ENCODE measurements at regions not wholly inside any gene's neighbourhood (a gene's known extent, or its start where the extent isn't known, plus 50 kb on each side); places are given as distances from the start of the nearest gene placed in this dataset.

DNA sequence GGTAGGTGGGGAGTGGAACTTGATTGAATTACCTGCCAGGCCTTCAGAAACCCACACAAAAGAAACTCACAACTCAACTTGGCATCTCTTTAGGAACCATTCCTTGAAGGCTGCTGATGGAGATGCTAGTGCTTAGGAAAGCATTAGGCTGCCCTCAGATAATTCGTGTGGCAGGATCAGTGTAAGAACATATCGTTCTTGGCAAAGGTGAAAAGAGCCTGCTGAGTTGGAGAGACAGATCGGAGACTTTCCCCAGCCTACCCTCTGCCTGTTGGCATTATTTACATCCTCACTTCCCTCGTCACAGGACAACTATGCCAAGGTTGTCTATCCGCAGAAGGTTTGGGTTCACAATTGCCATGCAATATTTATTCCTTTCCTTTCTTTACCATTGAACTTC is 120.0 kb upstream of the HS3ST3A1 start:
- no peaks in the 10 kb centered on the region for H3K9me3 ChIP-seq (ENCODE audit: control insufficient read depth in 2 of 3, low read length in 3 of 3)
- Mint-ChIP-seq H3K27ac (no peak overlapping the region), H3K36me3 (no peaks in the 10 kb centered on the region), H3K4me1 (no peaks in the 10 kb centered on the region), H3K4me3 (no peak overlapping the region), H3K27me3 (peaks cover 0 to 7% (median 2%) of the 10 kb centered on the region in 5 donors), H3K9me3 (no peaks in the 10 kb centered on the region)
- no peak overlapping the region for H3K4me3 ChIP-seq (ENCODE audit: low read length)
- no peaks in the 10 kb centered on the region for H3K4me1 ChIP-seq (ENCODE audit: control insufficient read depth in 2 of 2, insufficient read depth in 2 of 2, low read length in 2 of 2)
- POLR2A ChIA-PET, result no interaction called here
- DNase-seq (no peak), ATAC-seq (no peak)
- no peaks in the 10 kb centered on the region for H3K27me3 ChIP-seq (ENCODE audit: control insufficient read depth in 2 of 2, insufficient read depth in 2 of 2, low read length in 2 of 2)
- no peaks in the 10 kb centered on the region for H3K36me3 ChIP-seq (ENCODE audit: control insufficient read depth in 2 of 3, insufficient read depth in 3 of 3, low read length in 3 of 3)
- CTCF ChIA-PET, result no interaction called here
- no peak overlapping the region for H3K27ac ChIP-seq (ENCODE audit: low read depth, low read length)
- intact Hi-C loops (cut with micrococcal nuclease), result no loop called here

DNA sequence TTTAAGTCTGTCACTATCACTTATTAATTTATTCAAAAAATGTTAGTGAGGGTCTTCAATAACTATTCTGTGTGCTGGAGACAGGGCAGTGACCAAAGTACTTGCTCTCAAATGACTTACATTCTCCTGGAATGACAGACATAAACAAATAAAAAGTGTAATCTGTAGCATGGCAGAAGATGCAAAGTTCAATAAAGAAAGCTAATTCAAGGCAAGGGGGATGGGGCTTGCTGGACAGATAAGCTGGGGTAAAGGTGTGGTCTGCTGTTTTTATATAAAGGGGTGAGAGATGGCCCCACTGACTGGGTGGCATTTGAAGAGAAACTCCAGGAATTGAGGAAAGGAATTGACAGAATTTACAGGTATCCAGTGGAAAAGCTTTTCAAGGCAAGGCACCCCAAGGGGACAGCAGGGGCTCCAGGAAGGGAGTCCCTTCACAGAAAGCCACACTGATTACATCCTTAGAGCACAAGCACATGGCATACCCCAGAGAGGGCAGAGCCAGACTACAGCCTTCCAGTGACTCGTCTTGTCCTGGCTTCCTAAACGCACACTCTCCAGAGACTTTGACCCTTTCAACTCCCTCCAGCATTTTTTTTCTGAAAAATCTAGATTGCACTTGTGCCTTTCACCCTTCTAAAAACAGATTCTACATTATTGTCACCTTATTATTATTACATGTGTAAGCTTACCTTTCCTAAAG is 123.7 kb upstream of the HS3ST3A1 start:
- Mint-ChIP-seq H3K27me3 (peaks cover 0 to 7% (median 2%) of the 10 kb centered on the region in 5 donors), H3K4me1 (no peaks in the 10 kb centered on the region), H3K4me3 (no peak overlapping the region), H3K9me3 (peaks cover 0 to 2% (median 0%) of the 10 kb centered on the region in 11 donors), H3K27ac (no peak overlapping the region), H3K36me3 (no peaks in the 10 kb centered on the region)
- CTCF ChIA-PET, result no interaction called here
- ATAC-seq (no peak), DNase-seq (no peak)
- POLR2A ChIA-PET, result no interaction called here
- Histone ChIP-seq H3K4me1 (ENCODE audit: control insufficient read depth in 2 of 2, insufficient read depth in 2 of 2, low read length in 2 of 2) (no peaks in the 10 kb centered on the region), H3K4me3 (ENCODE audit: low read length) (no peak overlapping the region), H3K27ac (ENCODE audit: low read depth, low read length) (no peak overlapping the region), H3K36me3 (ENCODE audit: control insufficient read depth in 2 of 3, insufficient read depth in 3 of 3, low read length in 3 of 3) (no peaks in the 10 kb centered on the region), H3K9me3 (ENCODE audit: control insufficient read depth in 2 of 3, low read length in 3 of 3) (no peaks in the 10 kb centered on the region), H3K27me3 (ENCODE audit: control insufficient read depth in 2 of 2, insufficient read depth in 2 of 2, low read length in 2 of 2) (no peaks in the 10 kb centered on the region)
- intact Hi-C loops (cut with micrococcal nuclease), result no loop called here

DNA sequence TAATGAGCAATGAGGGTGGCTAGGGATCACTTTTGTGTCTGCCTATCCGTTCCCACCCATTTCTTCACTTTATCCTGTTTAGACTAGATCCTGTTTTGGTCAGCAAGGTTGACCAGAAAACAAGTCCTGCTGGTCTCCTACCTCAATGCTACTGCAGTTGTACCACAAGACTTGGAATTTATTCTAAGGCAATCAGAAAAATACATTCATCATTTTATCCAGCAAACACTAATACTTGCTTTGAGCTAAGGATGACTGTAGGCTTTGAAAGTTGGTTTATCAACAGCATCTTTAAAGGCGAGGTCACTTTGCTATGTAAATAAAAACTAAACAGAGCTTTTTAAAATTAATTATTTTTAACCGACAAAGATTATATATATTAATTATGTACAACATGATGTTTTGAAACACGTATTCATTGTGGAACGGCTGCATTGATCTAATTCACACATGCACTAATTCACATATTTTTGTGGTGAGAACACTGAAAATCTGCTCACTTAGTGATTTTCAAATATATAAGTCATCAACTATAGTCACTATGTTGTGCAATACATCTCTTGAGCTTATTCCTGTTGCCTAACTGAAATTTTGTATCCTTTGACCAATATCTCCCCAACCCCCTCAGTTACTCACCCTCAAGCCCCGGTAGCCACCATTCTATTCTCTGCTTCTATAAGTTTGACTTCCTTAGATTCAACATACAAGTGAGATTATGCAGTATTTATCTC is 125.9 kb upstream of the HS3ST3A1 start:
- DNase-seq (no peak), ATAC-seq (no peak)
- Mint-ChIP-seq H3K9me3 (peaks cover 0 to 13% (median 2%) of the 10 kb centered on the region in 11 donors), H3K27me3 (peaks cover 0 to 3% (median 0%) of the 10 kb centered on the region in 5 donors), H3K36me3 (peaks cover 0 to under 1% (median 0%) of the 10 kb centered on the region in 5 donors), H3K4me3 (no peak overlapping the region), H3K27ac (no peak overlapping the region), H3K4me1 (no peaks in the 10 kb centered on the region)
- H3K4me3 ChIP-seq (ENCODE audit: low read length), result no peak overlapping the region
- ChIA-PET CTCF (interaction anchor here (0.6 kb wide), 1 partner anchor 391 kb away, joined by 3 read pairs; no protein-coding TSS in a partner anchor), POLR2A (no interaction called here)
- H3K27me3 ChIP-seq (ENCODE audit: control insufficient read depth in 2 of 2, insufficient read depth in 2 of 2, low read length in 2 of 2), result no peaks in the 10 kb centered on the region
- no peaks in the 10 kb centered on the region for H3K36me3 ChIP-seq (ENCODE audit: control insufficient read depth in 2 of 3, insufficient read depth in 3 of 3, low read length in 3 of 3)
- no peaks in the 10 kb centered on the region for H3K9me3 ChIP-seq (ENCODE audit: control insufficient read depth in 2 of 3, low read length in 3 of 3)
- no peaks in the 10 kb centered on the region for H3K4me1 ChIP-seq (ENCODE audit: control insufficient read depth in 2 of 2, insufficient read depth in 2 of 2, low read length in 2 of 2)
- intact Hi-C loops (cut with micrococcal nuclease), result no loop called here
- no peak overlapping the region for H3K27ac ChIP-seq (ENCODE audit: low read depth, low read length)

DNA sequence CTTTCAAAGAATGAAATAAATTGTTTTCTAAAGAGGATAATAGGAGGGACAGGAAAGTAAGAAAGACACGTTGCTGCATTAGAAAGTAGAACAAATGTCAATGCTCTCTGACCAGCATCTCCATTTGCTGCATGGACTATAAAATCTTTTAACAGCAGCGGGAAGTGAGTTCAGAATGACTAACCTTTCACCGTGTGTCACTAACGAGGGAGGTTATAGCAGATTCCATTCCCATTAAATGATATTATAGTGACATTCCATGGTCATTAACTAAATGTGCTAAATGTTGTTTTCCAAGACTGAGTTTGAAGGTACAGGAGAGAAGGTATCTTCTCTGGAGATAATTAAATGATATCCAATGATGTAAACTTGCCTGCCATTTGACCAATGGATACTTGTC is 127.1 kb upstream of the HS3ST3A1 start:
- no peak for DNase-seq
- no peak for ATAC-seq
- CTCF ChIA-PET, result no interaction called here
- Mint-ChIP-seq H3K27ac (no peak overlapping the region), H3K4me1 (no peaks in the 10 kb centered on the region), H3K9me3 (peaks cover 0 to 19% (median 3%) of the 10 kb centered on the region in 11 donors), H3K27me3 (peaks cover 0 to 3% (median 0%) of the 10 kb centered on the region in 5 donors), H3K4me3 (no peak overlapping the region), H3K36me3 (peaks cover 0 to 6% (median 0%) of the 10 kb centered on the region in 5 donors)
- intact Hi-C loops (cut with micrococcal nuclease), result no loop called here
- no peaks in the 10 kb centered on the region for H3K9me3 ChIP-seq (ENCODE audit: control insufficient read depth in 2 of 3, low read length in 3 of 3)
- H3K4me1 ChIP-seq (ENCODE audit: control insufficient read depth in 2 of 2, insufficient read depth in 2 of 2, low read length in 2 of 2), result no peaks in the 10 kb centered on the region
- no peaks in the 10 kb centered on the region for H3K36me3 ChIP-seq (ENCODE audit: control insufficient read depth in 2 of 3, insufficient read depth in 3 of 3, low read length in 3 of 3)
- POLR2A ChIA-PET, result no interaction called here
- H3K27me3 ChIP-seq (ENCODE audit: control insufficient read depth in 2 of 2, insufficient read depth in 2 of 2, low read length in 2 of 2), result no peaks in the 10 kb centered on the region
- no peak overlapping the region for H3K27ac ChIP-seq (ENCODE audit: low read depth, low read length)
- H3K4me3 ChIP-seq (ENCODE audit: low read length), result no peak overlapping the region

DNA sequence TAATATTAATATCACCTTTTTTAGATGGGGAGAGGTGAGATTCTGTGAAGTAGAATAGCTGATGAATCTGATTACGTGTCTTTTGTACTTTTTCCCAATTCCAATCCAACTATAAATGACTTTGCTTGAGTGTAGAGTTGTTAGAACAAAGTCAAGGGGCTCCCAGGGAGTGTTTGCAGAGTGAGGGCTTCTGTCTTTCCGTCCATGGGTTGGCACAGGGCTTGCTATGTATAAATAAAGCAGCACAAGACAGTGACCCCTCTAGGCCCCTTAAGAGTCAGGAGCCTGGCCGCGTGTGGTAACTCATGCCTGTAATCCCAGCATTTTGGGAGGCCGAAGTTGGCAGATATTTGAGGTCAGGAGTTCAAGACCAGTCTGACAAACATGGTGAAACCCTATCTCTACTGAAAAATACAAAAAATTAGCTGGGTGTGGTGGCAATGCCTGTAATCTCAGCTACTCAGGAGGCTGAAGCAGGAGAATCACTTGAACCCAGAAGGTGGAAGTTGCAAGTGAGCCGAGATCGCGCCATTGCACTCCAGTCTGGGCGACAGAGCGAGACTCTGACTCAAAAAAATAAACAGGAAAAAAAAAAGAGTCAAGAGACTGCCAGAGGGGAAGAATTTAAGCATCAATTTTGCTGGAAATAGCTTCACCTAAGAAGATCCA is 127.9 kb upstream of the HS3ST3A1 start:
- Mint-ChIP-seq H3K4me1 (no peaks in the 10 kb centered on the region), H3K36me3 (peaks cover 0 to 6% (median 3%) of the 10 kb centered on the region in 5 donors), H3K27me3 (peaks cover 0 to 3% (median 0%) of the 10 kb centered on the region in 5 donors), H3K27ac (no peak overlapping the region), H3K9me3 (peaks cover 0 to 19% (median 4%) of the 10 kb centered on the region in 11 donors), H3K4me3 (no peak overlapping the region)
- no peaks in the 10 kb centered on the region for H3K27me3 ChIP-seq (ENCODE audit: control insufficient read depth in 2 of 2, insufficient read depth in 2 of 2, low read length in 2 of 2)
- intact Hi-C loops (cut with micrococcal nuclease), result no loop called here
- H3K4me3 ChIP-seq (ENCODE audit: low read length), result no peak overlapping the region
- H3K27ac ChIP-seq (ENCODE audit: low read depth, low read length), result no peak overlapping the region
- CTCF ChIA-PET, result no interaction called here
- DNase-seq, result no peak
- no peaks in the 10 kb centered on the region for H3K9me3 ChIP-seq (ENCODE audit: control insufficient read depth in 2 of 3, low read length in 3 of 3)
- POLR2A ChIA-PET, result no interaction called here
- no peaks in the 10 kb centered on the region for H3K36me3 ChIP-seq (ENCODE audit: control insufficient read depth in 2 of 3, insufficient read depth in 3 of 3, low read length in 3 of 3)
- no peaks in the 10 kb centered on the region for H3K4me1 ChIP-seq (ENCODE audit: control insufficient read depth in 2 of 2, insufficient read depth in 2 of 2, low read length in 2 of 2)
- no peak for ATAC-seq

DNA sequence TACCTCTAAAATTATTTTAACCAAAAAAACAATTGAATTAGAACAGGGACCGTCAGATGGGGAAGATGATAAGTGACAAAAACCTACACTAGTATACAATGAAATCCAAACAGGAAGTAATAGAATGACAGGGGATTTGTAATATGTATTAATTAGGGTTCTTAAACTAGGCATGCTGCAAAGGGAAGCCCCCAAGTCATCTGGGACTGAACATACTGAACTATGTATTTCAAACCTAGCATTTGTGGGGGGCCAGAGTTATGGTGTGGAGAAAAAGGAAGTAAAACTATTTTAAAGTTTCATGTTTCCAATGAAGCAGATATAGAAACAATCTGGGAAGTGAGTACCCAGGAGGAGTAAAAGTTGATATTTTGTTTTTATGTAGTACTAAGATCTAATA is 133.2 kb upstream of the HS3ST3A1 start:
- intact Hi-C loops (cut with micrococcal nuclease), result no loop called here
- Histone ChIP-seq H3K36me3 (ENCODE audit: control insufficient read depth in 2 of 3, insufficient read depth in 3 of 3, low read length in 3 of 3) (no peaks in the 10 kb centered on the region), H3K4me1 (ENCODE audit: control insufficient read depth in 2 of 2, insufficient read depth in 2 of 2, low read length in 2 of 2) (no peaks in the 10 kb centered on the region), H3K27ac (ENCODE audit: low read depth, low read length) (no peak overlapping the region), H3K9me3 (ENCODE audit: control insufficient read depth in 2 of 3, low read length in 3 of 3) (no peaks in the 10 kb centered on the region), H3K4me3 (ENCODE audit: low read length) (no peak overlapping the region), H3K27me3 (ENCODE audit: control insufficient read depth in 2 of 2, insufficient read depth in 2 of 2, low read length in 2 of 2) (no peaks in the 10 kb centered on the region)
- ChIA-PET CTCF (no interaction called here), POLR2A (no interaction called here)
- ATAC-seq, result no peak
- Mint-ChIP-seq H3K27ac (no peak overlapping the region), H3K27me3 (no peaks in the 10 kb centered on the region), H3K4me3 (no peak overlapping the region), H3K4me1 (no peaks in the 10 kb centered on the region), H3K9me3 (peaks cover 0 to 19% (median 4%) of the 10 kb centered on the region in 11 donors), H3K36me3 (peaks cover 0 to 6% (median 3%) of the 10 kb centered on the region in 5 donors)
- no peak for DNase-seq

Data from naive thymus-derived CD4-positive, alpha-beta T cell (primary cell).